HG03342 (cell line): ENCODE measurements at regions not wholly inside any gene's neighbourhood (a gene's known extent, or its start where the extent isn't known, plus 50 kb on each side); places are given as distances from the start of the nearest gene placed in this dataset.
"Not testable (repeated sequence)": the region's sequence is repeated elsewhere in the genome, so short reads cannot be mapped to it uniquely, and the experiment has no call there.

Experiments used
- ATAC-seq: cut with Tn5 transposase; IDR thresholded peaks from one replicate; pipeline ENCODE4 v1.9.1; 2021; ENCODE audit warnings: mild to moderate bottlenecking, moderate library complexity; ENCODE audit not compliant: unreplicated experiment

- no peak for ATAC-seq
Observed at GRCh38 chr6:112503091-112503596, 156.0 kb downstream of the RFPL4B start.

- no peak for ATAC-seq
Observed at GRCh38 chr6:112504621-112505020, 157.5 kb downstream of the RFPL4B start.

GRCh38 chr6:112511441-112511840 lies 164.3 kb downstream of the RFPL4B start:
- no peak for ATAC-seq

- ATAC-seq = no peak
Observed at GRCh38 chr6:112513175-112513574, 166.0 kb downstream of the RFPL4B start.

- ATAC-seq = no peak
Observed at GRCh38 chr6:112522587-112522986, 175.5 kb downstream of the RFPL4B start.

- ATAC-seq = no peak
Observed at GRCh38 chr6:112524071-112524470, 176.9 kb downstream of the RFPL4B start.

GRCh38 chr6:112525749-112526148 lies 178.6 kb downstream of the RFPL4B start:
- ATAC-seq = no peak

GRCh38 chr6:112526594-112526993 lies 179.5 kb downstream of the RFPL4B start:
- no peak for ATAC-seq

GRCh38 chr6:112528306-112528705 lies 181.2 kb downstream of the RFPL4B start:
- ATAC-seq = not testable (repeated sequence)

GRCh38 chr6:112535816-112536215 lies 188.7 kb downstream of the RFPL4B start:
- ATAC-seq = no peak

GRCh38 chr6:112539355-112539754 lies 192.2 kb downstream of the RFPL4B start:
- no peak for ATAC-seq

- not testable (repeated sequence) for ATAC-seq
Observed at GRCh38 chr6:112541847-112542246, 194.7 kb downstream of the RFPL4B start.

- ATAC-seq = not testable (repeated sequence)
Observed at GRCh38 chr6:112547321-112548085, 200.4 kb downstream of the RFPL4B start.

GRCh38 chr6:112549749-112550148 lies 202.6 kb downstream of the RFPL4B start:
- no peak for ATAC-seq

GRCh38 chr6:112557435-112557834 lies 210.3 kb downstream of the RFPL4B start:
- no peak for ATAC-seq

GRCh38 chr6:112557961-112558360 lies 210.8 kb downstream of the RFPL4B start:
- ATAC-seq = no peak

- no peak for ATAC-seq
Observed at GRCh38 chr6:112560651-112561050, 213.5 kb downstream of the RFPL4B start.

- ATAC-seq = no peak
Observed at GRCh38 chr6:112562301-112563231, 215.4 kb downstream of the RFPL4B start.

- ATAC-seq = no peak
Observed at GRCh38 chr6:112563368-112563767, 216.2 kb downstream of the RFPL4B start.

GRCh38 chr6:112568066-112568465 lies 220.9 kb downstream of the RFPL4B start:
- no peak for ATAC-seq

- no peak for ATAC-seq
Observed at GRCh38 chr6:112571488-112572270, 224.5 kb downstream of the RFPL4B start.
